ENCODE measurements at regions not wholly inside any gene's neighbourhood (a gene's known extent, or its start where the extent isn't known, plus 50 kb on each side); places are given as distances from the start of the nearest gene placed in this dataset.
"Not testable (repeated sequence)": the region's sequence is repeated elsewhere in the genome, so short reads cannot be mapped to it uniquely, and the experiment has no call there.

GRCh38 chr10:47661955-47662577, 101.3 kb downstream of the SYT15B start:
- H3K4me3 ChIP-seq (ENCODE audit: insufficient read depth, low read depth, low read length); DNase-seq; H3K27me3 ChIP-seq (ENCODE audit: control insufficient read depth, insufficient read depth, low read length); H3K36me3 ChIP-seq (replicated peaks; ENCODE audit: control insufficient read depth, insufficient read depth, low read length): not testable (repeated sequence)

- not testable (repeated sequence) for H3K4me3 ChIP-seq (ENCODE audit: insufficient read depth, low read depth, low read length); H3K27me3 ChIP-seq (ENCODE audit: control insufficient read depth, insufficient read depth, low read length); H3K36me3 ChIP-seq (replicated peaks; ENCODE audit: control insufficient read depth, insufficient read depth, low read length); DNase-seq
These were observed 106.7 kb downstream of the SYT15B start for GRCh38 chr10:47656732-47657131.

- H3K4me3 ChIP-seq (ENCODE audit: insufficient read depth, low read depth, low read length); DNase-seq; H3K36me3 ChIP-seq (replicated peaks; ENCODE audit: control insufficient read depth, insufficient read depth, low read length); H3K27me3 ChIP-seq (ENCODE audit: control insufficient read depth, insufficient read depth, low read length): not testable (repeated sequence)
These were observed 109.2 kb downstream of the SYT15B start for GRCh38 chr10:47654161-47654560.

- H3K4me3 ChIP-seq (ENCODE audit: insufficient read depth, low read depth, low read length); DNase-seq; H3K36me3 ChIP-seq (replicated peaks; ENCODE audit: control insufficient read depth, insufficient read depth, low read length); H3K27me3 ChIP-seq (ENCODE audit: control insufficient read depth, insufficient read depth, low read length): not testable (repeated sequence)
These were observed 114.8 kb downstream of the SYT15B start for GRCh38 chr10:47648594-47648993.

- H3K27me3 ChIP-seq (ENCODE audit: control insufficient read depth, insufficient read depth, low read length); H3K36me3 ChIP-seq (replicated peaks; ENCODE audit: control insufficient read depth, insufficient read depth, low read length); H3K4me3 ChIP-seq (ENCODE audit: insufficient read depth, low read depth, low read length); DNase-seq: not testable (repeated sequence)
These were observed 115.8 kb downstream of the SYT15B start for GRCh38 chr10:47647523-47648101.

- H3K36me3 ChIP-seq (replicated peaks; ENCODE audit: control insufficient read depth, insufficient read depth, low read length); H3K4me3 ChIP-seq (ENCODE audit: insufficient read depth, low read depth, low read length); DNase-seq; H3K27me3 ChIP-seq (ENCODE audit: control insufficient read depth, insufficient read depth, low read length): not testable (repeated sequence)
These were observed 116.6 kb downstream of the SYT15B start for GRCh38 chr10:47646686-47647273.

- not testable (repeated sequence) for H3K4me3 ChIP-seq (ENCODE audit: insufficient read depth, low read depth, low read length); H3K27me3 ChIP-seq (ENCODE audit: control insufficient read depth, insufficient read depth, low read length); DNase-seq
These were observed 103.5 kb upstream of the AGAP9 start for GRCh38 chr10:47626975-47627374.

GRCh38 chr10:47622719-47623118, 99.3 kb upstream of the AGAP9 start:
- DNase-seq; H3K27me3 ChIP-seq (ENCODE audit: control insufficient read depth, insufficient read depth, low read length); H3K4me3 ChIP-seq (ENCODE audit: insufficient read depth, low read depth, low read length); H3K36me3 ChIP-seq (replicated peaks; ENCODE audit: control insufficient read depth, insufficient read depth, low read length): not testable (repeated sequence)

More at GRCh38 chr10:47626975-47627374, 103.5 kb upstream of the AGAP9 start:
- not testable (repeated sequence) for H3K36me3 ChIP-seq (replicated peaks; ENCODE audit: control insufficient read depth, insufficient read depth, low read length)

- DNase-seq = not testable (repeated sequence)
These were observed 96.0 kb upstream of the AGAP9 start for GRCh38 chr10:47619300-47620012.

GRCh38 chr10:47609311-47609710, 85.9 kb upstream of the AGAP9 start:
- not testable (repeated sequence) for H3K27me3 ChIP-seq (ENCODE audit: control insufficient read depth, insufficient read depth, low read length)

More at GRCh38 chr10:47619300-47620012, 96.0 kb upstream of the AGAP9 start:
- H3K27me3 ChIP-seq (ENCODE audit: control insufficient read depth, insufficient read depth, low read length); H3K36me3 ChIP-seq (replicated peaks; ENCODE audit: control insufficient read depth, insufficient read depth, low read length); H3K4me3 ChIP-seq (ENCODE audit: insufficient read depth, low read depth, low read length): not testable (repeated sequence)

GRCh38 chr10:47605791-47606773, 82.6 kb upstream of the AGAP9 start:
- H3K27me3 ChIP-seq (ENCODE audit: control insufficient read depth, insufficient read depth, low read length); DNase-seq; H3K36me3 ChIP-seq (replicated peaks; ENCODE audit: control insufficient read depth, insufficient read depth, low read length); H3K4me3 ChIP-seq (ENCODE audit: insufficient read depth, low read depth, low read length): not testable (repeated sequence)

More at GRCh38 chr10:47609311-47609710, 85.9 kb upstream of the AGAP9 start:
- DNase-seq; H3K36me3 ChIP-seq (replicated peaks; ENCODE audit: control insufficient read depth, insufficient read depth, low read length); H3K4me3 ChIP-seq (ENCODE audit: insufficient read depth, low read depth, low read length): not testable (repeated sequence)

- H3K4me3 ChIP-seq (ENCODE audit: insufficient read depth, low read depth, low read length); DNase-seq; H3K36me3 ChIP-seq (replicated peaks; ENCODE audit: control insufficient read depth, insufficient read depth, low read length); H3K27me3 ChIP-seq (ENCODE audit: control insufficient read depth, insufficient read depth, low read length): not testable (repeated sequence)
These were observed 77.2 kb upstream of the AGAP9 start for GRCh38 chr10:47600604-47601003.

- H3K4me3 ChIP-seq (ENCODE audit: insufficient read depth, low read depth, low read length); H3K36me3 ChIP-seq (replicated peaks; ENCODE audit: control insufficient read depth, insufficient read depth, low read length); DNase-seq; H3K27me3 ChIP-seq (ENCODE audit: control insufficient read depth, insufficient read depth, low read length): not testable (repeated sequence)
These were observed 76.7 kb upstream of the AGAP9 start for GRCh38 chr10:47600127-47600526.

- H3K27me3 ChIP-seq (ENCODE audit: control insufficient read depth, insufficient read depth, low read length); H3K36me3 ChIP-seq (replicated peaks; ENCODE audit: control insufficient read depth, insufficient read depth, low read length); H3K4me3 ChIP-seq (ENCODE audit: insufficient read depth, low read depth, low read length); DNase-seq: not testable (repeated sequence)
These were observed 76.2 kb upstream of the AGAP9 start for GRCh38 chr10:47599657-47600056.

Measured in H7 (cell line).